WTC11 (cell line): ENCODE measurements at regions not wholly inside any gene's neighbourhood (a gene's known extent, or its start where the extent isn't known, plus 50 kb on each side); places are given as distances from the start of the nearest gene placed in this dataset.

Experiments
- ATAC-seq: fragments of 200-7000 bp; cut with Tn5 transposase; 2 replicates; pipeline ENCODE4 v1.10.0; 2021; ENCODE audit warnings: mild to moderate bottlenecking, moderate library complexity
- CTCF ChIA-PET: fragments of 300-600 bp; sonication (Branson Sonifier 250); formaldehyde crosslinking; loops from one replicate; lab custom pipeline; 2021; ENCODE audit warnings: antibody characterized with exemption; lab: Charles Lee
- POLR2A ChIA-PET: fragments of 350-600 bp; sonication (Branson Sonifier 250); formaldehyde crosslinking; loops from one replicate; lab custom pipeline; 2021; ENCODE audit warnings: antibody characterized with exemption; lab: Charles Lee
- DNase-seq: peaks from one replicate; pipeline ENCODE4 v3.0.0; 2021; ENCODE audit warnings: low spot score
- H3K27ac Mint-ChIP-seq: 2 replicates; pipeline ENCODE4 v1.8.0; 2021; ENCODE audit warnings: mixed read lengths
- H3K27me3 Mint-ChIP-seq: 2 replicates; pipeline ENCODE4 v1.8.0; 2021; ENCODE audit warnings: low read depth, mild to moderate bottlenecking, moderate library complexity, mixed read lengths
- H3K36me3 Mint-ChIP-seq: 2 replicates; pipeline ENCODE4 v1.8.0; 2021; ENCODE audit warnings: mixed read lengths
- H3K4me1 Mint-ChIP-seq: 2 replicates; pipeline ENCODE4 v1.8.0; 2022; ENCODE audit warnings: mixed read lengths
- H3K4me3 Mint-ChIP-seq: 2 replicates; pipeline ENCODE4 v1.8.0; 2021; ENCODE audit warnings: mild to moderate bottlenecking, moderate library complexity, mixed read lengths
- H3K9me3 Mint-ChIP-seq: 2 replicates; pipeline ENCODE4 v1.8.0; 2021; ENCODE audit warnings: mixed read lengths
- ATF1 ChIP-seq: sonication (generic); formaldehyde crosslinking; IDR thresholded peaks from 2 replicates; pipeline ENCODE4 v1.8.1; 2023; ENCODE audit warnings: mild to moderate bottlenecking, moderate library complexity, missing genetic modification reagents
- GABPB1 ChIP-seq: sonication (generic); formaldehyde crosslinking; IDR thresholded peaks from 2 replicates; pipeline ENCODE4 v1.8.1; 2023; ENCODE audit warnings: mild to moderate bottlenecking, missing genetic modification reagents
- HMGA2 ChIP-seq: fragments of 250-450 bp; sonication (Bioruptor Pico); IDR thresholded peaks from 2 replicates; pipeline ENCODE4 v1.4.0; 2021; ENCODE audit warnings: mild to moderate bottlenecking, moderate library complexity
- JUN ChIP-seq: sonication (generic); formaldehyde crosslinking; IDR thresholded peaks from 2 replicates; pipeline ENCODE4 v1.8.0; 2023; ENCODE audit warnings: mild to moderate bottlenecking, missing genetic modification reagents
- MXD4 ChIP-seq: fragments of 250-450 bp; sonication (Bioruptor Pico); IDR thresholded peaks from 2 replicates; pipeline ENCODE4 v1.8.0; 2021; ENCODE audit warnings: mild to moderate bottlenecking, moderate library complexity, borderline replicate concordance
- NFE2L1 ChIP-seq: sonication (generic); formaldehyde crosslinking; IDR thresholded peaks from 2 replicates; pipeline ENCODE4 v1.8.1; 2023; ENCODE audit warnings: missing genetic modification reagents
- NFYB ChIP-seq: sonication (generic); formaldehyde crosslinking; conservative IDR thresholded peaks from 2 replicates; pipeline ENCODE4 v1.8.0; 2022; ENCODE audit warnings: low read depth, missing genetic modification reagents
- NR2C2 ChIP-seq: sonication (generic); formaldehyde crosslinking; IDR thresholded peaks from 2 replicates; pipeline ENCODE4 v1.8.0; 2022; ENCODE audit warnings: mild to moderate bottlenecking, missing genetic modification reagents
- SOX15 ChIP-seq: fragments of 250-450 bp; sonication (Bioruptor Pico); IDR thresholded peaks from 2 replicates; pipeline ENCODE4 v1.9.0; 2021; ENCODE audit warnings: mild to moderate bottlenecking
- TCF7 ChIP-seq: sonication (generic); formaldehyde crosslinking; IDR thresholded peaks from 2 replicates; pipeline ENCODE4 v1.8.0; 2022; ENCODE audit warnings: mild to moderate bottlenecking, low read depth, missing genetic modification reagents, moderate library complexity
- TEAD1 ChIP-seq: sonication (generic); formaldehyde crosslinking; IDR thresholded peaks from 2 replicates; pipeline ENCODE4 v1.8.0; 2022; ENCODE audit warnings: mild to moderate bottlenecking, missing genetic modification reagents
- ZNF396 ChIP-seq: fragments of 250-450 bp; sonication (Bioruptor Pico); IDR thresholded peaks from 2 replicates; pipeline ENCODE4 v1.8.0; 2021; ENCODE audit warnings: mild to moderate bottlenecking, moderate library complexity, borderline replicate concordance
- TF ChIP-seq, protein P1 (sequence below): sonication (generic); formaldehyde crosslinking; IDR thresholded peaks from 2 replicates; pipeline ENCODE4 v1.8.0; 2022; ENCODE audit warnings: mild to moderate bottlenecking, missing genetic modification reagents
- TF ChIP-seq, protein P2 (sequence below): fragments of 250-450 bp; sonication (Bioruptor Pico); conservative IDR thresholded peaks from 2 replicates; pipeline ENCODE4 v1.9.0; 2021; ENCODE audit warnings: mild to moderate bottlenecking
- TF ChIP-seq, protein P3 (sequence below): sonication (generic); formaldehyde crosslinking; IDR thresholded peaks from 2 replicates; pipeline ENCODE4 v1.8.1; 2023; ENCODE audit warnings: mild to moderate bottlenecking, moderate library complexity, missing genetic modification reagents
- TF ChIP-seq, protein P4 (sequence below): fragments of 250-450 bp; sonication (Bioruptor Pico); IDR thresholded peaks from 2 replicates; pipeline ENCODE4 v2.1.2; 2022; ENCODE audit warnings: mild to moderate bottlenecking, moderate library complexity
- TF ChIP-seq, protein P5 (sequence below): sonication (generic); formaldehyde crosslinking; conservative IDR thresholded peaks from 2 replicates; pipeline ENCODE4 v1.8.1; 2023; ENCODE audit warnings: mild to moderate bottlenecking, low read depth, missing genetic modification reagents, moderate library complexity
- TF ChIP-seq, protein P6 (sequence below): sonication (generic); formaldehyde crosslinking; IDR thresholded peaks from 2 replicates; pipeline ENCODE4 v1.8.0; 2023; ENCODE audit warnings: mild to moderate bottlenecking, missing genetic modification reagents
- TF ChIP-seq, protein P7 (sequence below): sonication (generic); formaldehyde crosslinking; IDR thresholded peaks from 2 replicates; pipeline ENCODE4 v1.8.0; 2022; ENCODE audit warnings: mild to moderate bottlenecking, missing genetic modification reagents

DNA sequence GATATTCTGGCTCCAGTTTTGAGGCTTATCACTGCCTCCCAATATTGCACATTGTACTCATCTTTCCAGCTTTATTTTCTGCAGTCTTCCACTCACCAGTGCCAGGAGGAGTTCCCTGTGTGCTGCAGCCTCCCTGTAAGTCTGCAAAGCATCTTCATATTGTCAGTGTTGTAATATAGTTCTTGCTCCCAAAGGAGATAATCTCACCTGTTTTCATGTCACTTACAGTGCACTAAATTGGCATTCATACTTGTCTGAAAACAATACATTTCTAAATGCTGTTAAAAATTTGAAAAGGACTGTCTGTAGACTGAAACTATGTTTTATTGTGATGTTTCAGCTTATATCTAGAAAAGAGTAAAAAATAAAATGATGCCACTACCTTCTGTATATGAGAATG lies 146.8 kb upstream of the TMTC1 start (continued):
- no peak for TF ChIP-seq NFYB (CRISPR knock-in tag)
- no peak for TF ChIP-seq ATF1 (CRISPR knock-in tag)
- TF ChIP-seq, protein P1, sequence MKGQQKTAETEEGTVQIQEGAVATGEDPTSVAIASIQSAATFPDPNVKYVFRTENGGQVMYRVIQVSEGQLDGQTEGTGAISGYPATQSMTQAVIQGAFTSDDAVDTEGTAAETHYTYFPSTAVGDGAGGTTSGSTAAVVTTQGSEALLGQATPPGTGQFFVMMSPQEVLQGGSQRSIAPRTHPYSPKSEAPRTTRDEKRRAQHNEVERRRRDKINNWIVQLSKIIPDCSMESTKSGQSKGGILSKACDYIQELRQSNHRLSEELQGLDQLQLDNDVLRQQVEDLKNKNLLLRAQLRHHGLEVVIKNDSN (CRISPR knock-in tag), result no peak

DNA sequence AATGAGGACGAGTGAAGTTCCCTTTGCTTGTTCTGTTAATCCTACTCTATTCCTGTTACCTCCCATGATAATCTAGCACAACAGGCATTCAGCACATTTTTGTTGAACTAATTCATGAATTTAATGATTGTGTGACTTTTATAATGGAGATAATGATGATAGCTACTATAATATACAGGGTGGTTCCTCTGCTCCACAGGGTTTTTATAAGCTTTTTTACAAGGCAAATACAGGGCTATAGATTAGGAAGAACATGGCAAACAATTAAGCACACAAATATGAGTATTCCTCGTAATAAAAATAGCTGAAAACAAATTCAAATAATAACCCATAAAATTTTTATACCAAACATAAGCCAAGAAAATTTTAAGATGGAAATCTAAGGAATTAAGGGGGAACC lies 145.6 kb upstream of the TMTC1 start:
- DNase-seq (no peak), ATAC-seq (no peak)
- no peak for TF ChIP-seq HMGA2 (CRISPR knock-in tag)
- TF ChIP-seq NR2C2 (CRISPR knock-in tag), result no peak
- H3K4me3 Mint-ChIP-seq, result no peak overlapping the region
- no peaks in the 10 kb centered on the region for H3K36me3 Mint-ChIP-seq
- peaks cover 3% of the 10 kb centered on the region for H3K4me1 Mint-ChIP-seq
- CTCF ChIA-PET, result no interaction called here
- POLR2A ChIA-PET, result no interaction called here
- no peak overlapping the region for H3K27ac Mint-ChIP-seq
- H3K9me3 Mint-ChIP-seq, result peaks cover 6% of the 10 kb centered on the region; the same call in 1 of the 2 replicates
- no peaks in the 10 kb centered on the region for H3K27me3 Mint-ChIP-seq

DNA sequence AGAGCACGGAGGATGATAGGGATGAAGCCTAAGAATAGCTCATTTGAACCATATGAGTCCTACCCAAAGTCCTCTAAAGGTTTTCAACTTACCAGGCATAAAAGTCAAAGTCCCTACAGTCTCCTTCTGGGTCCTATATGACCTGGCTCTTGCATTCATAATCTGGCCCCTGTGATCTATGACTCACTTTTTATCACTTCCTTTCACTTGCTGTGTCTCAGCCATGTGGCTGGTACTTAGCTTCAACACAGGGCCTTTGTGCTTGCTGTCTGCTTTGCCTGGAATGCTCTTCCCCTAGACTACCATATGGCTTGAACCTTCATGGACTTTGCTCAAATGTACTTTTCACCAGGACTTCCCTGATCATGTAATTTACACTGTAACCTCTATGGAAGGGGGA lies 137.6 kb upstream of the TMTC1 start:
- ChIA-PET CTCF (no interaction called here), POLR2A (no interaction called here)
- no peak for ATAC-seq
- TF ChIP-seq TCF7 (no peak), NFE2L1 (CRISPR knock-in tag) (no peak), TEAD1 (CRISPR knock-in tag) (no peak), ZNF396 (CRISPR knock-in tag) (no peak), SOX15 (CRISPR knock-in tag) (no peak), MXD4 (CRISPR knock-in tag) (no peak), GABPB1 (no peak), JUN (CRISPR knock-in tag) (no peak)
- TF ChIP-seq, protein P2, sequence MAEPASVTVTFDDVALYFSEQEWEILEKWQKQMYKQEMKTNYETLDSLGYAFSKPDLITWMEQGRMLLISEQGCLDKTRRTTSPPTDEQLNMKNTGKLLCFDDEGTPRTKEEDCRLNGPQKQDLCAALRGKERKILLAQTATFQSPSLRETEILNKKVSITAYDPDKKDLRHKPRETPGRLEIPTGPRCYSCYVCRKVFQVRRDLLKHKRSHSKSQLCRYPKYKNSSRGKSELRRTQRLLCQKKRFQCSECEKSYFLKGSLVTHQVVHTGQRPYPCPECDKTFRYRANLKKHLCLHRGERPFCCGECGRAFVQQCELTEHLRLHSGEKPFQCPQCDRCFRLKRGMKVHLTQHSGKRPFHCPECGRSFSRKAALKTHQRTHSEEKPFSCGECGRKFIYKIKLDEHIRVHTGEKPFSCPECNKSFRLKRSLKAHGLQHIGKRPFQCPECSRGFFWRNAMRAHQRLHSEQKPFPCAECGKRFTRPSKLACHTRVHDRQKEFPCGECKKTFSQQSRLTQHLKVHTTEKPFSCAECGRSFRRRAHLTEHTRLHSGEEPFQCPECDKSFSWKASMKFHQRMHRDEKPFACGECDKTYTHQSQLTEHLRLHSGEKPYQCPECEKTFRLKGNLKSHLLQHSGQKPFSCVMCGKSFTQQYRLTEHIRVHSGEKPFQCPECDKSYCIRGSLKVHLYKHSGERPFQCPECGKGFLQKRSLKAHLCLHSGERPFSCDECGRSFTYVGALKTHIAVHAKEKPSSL (CRISPR knock-in tag), result no peak
- TF ChIP-seq, protein P3, sequence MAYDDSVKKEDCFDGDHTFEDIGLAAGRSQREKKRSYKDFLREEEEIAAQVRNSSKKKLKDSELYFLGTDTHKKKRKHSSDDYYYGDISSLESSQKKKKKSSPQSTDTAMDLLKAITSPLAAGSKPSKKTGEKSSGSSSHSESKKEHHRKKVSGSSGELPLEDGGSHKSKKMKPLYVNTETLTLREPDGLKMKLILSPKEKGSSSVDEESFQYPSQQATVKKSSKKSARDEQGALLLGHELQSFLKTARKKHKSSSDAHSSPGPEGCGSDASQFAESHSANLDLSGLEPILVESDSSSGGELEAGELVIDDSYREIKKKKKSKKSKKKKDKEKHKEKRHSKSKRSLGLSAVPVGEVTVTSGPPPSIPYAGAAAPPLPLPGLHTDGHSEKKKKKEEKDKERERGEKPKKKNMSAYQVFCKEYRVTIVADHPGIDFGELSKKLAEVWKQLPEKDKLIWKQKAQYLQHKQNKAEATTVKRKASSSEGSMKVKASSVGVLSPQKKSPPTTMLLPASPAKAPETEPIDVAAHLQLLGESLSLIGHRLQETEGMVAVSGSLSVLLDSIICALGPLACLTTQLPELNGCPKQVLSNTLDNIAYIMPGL, result no peak
- TF ChIP-seq, protein P4, sequence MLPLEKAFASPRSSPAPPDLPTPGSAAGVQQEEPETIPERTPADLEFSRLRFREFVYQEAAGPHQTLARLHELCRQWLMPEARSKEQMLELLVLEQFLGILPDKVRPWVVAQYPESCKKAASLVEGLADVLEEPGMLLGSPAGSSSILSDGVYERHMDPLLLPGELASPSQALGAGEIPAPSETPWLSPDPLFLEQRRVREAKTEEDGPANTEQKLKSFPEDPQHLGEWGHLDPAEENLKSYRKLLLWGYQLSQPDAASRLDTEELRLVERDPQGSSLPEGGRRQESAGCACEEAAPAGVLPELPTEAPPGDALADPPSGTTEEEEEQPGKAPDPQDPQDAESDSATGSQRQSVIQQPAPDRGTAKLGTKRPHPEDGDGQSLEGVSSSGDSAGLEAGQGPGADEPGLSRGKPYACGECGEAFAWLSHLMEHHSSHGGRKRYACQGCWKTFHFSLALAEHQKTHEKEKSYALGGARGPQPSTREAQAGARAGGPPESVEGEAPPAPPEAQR (CRISPR knock-in tag), result no peak
- TF ChIP-seq, protein P5, sequence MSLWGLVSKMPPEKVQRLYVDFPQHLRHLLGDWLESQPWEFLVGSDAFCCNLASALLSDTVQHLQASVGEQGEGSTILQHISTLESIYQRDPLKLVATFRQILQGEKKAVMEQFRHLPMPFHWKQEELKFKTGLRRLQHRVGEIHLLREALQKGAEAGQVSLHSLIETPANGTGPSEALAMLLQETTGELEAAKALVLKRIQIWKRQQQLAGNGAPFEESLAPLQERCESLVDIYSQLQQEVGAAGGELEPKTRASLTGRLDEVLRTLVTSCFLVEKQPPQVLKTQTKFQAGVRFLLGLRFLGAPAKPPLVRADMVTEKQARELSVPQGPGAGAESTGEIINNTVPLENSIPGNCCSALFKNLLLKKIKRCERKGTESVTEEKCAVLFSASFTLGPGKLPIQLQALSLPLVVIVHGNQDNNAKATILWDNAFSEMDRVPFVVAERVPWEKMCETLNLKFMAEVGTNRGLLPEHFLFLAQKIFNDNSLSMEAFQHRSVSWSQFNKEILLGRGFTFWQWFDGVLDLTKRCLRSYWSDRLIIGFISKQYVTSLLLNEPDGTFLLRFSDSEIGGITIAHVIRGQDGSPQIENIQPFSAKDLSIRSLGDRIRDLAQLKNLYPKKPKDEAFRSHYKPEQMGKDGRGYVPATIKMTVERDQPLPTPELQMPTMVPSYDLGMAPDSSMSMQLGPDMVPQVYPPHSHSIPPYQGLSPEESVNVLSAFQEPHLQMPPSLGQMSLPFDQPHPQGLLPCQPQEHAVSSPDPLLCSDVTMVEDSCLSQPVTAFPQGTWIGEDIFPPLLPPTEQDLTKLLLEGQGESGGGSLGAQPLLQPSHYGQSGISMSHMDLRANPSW (CRISPR knock-in tag), result no peak
- TF ChIP-seq, protein P6, sequence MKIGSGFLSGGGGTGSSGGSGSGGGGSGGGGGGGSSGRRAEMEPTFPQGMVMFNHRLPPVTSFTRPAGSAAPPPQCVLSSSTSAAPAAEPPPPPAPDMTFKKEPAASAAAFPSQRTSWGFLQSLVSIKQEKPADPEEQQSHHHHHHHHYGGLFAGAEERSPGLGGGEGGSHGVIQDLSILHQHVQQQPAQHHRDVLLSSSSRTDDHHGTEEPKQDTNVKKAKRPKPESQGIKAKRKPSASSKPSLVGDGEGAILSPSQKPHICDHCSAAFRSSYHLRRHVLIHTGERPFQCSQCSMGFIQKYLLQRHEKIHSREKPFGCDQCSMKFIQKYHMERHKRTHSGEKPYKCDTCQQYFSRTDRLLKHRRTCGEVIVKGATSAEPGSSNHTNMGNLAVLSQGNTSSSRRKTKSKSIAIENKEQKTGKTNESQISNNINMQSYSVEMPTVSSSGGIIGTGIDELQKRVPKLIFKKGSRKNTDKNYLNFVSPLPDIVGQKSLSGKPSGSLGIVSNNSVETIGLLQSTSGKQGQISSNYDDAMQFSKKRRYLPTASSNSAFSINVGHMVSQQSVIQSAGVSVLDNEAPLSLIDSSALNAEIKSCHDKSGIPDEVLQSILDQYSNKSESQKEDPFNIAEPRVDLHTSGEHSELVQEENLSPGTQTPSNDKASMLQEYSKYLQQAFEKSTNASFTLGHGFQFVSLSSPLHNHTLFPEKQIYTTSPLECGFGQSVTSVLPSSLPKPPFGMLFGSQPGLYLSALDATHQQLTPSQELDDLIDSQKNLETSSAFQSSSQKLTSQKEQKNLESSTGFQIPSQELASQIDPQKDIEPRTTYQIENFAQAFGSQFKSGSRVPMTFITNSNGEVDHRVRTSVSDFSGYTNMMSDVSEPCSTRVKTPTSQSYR (CRISPR knock-in tag), result no peak
- TF ChIP-seq, protein P1 (CRISPR knock-in tag), result no peak
- TF ChIP-seq, protein P7, sequence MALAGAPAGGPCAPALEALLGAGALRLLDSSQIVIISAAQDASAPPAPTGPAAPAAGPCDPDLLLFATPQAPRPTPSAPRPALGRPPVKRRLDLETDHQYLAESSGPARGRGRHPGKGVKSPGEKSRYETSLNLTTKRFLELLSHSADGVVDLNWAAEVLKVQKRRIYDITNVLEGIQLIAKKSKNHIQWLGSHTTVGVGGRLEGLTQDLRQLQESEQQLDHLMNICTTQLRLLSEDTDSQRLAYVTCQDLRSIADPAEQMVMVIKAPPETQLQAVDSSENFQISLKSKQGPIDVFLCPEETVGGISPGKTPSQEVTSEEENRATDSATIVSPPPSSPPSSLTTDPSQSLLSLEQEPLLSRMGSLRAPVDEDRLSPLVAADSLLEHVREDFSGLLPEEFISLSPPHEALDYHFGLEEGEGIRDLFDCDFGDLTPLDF (CRISPR knock-in tag), result no peak
- H3K36me3 Mint-ChIP-seq, result no peaks in the 10 kb centered on the region
- no peaks in the 10 kb centered on the region; the same call in 1 of the 2 replicates for H3K27me3 Mint-ChIP-seq
- peaks cover 14% of the 10 kb centered on the region for H3K9me3 Mint-ChIP-seq
- H3K4me1 Mint-ChIP-seq, result no peaks in the 10 kb centered on the region
- DNase-seq, result no peak
- no peak overlapping the region for H3K27ac Mint-ChIP-seq
- no peak overlapping the region for H3K4me3 Mint-ChIP-seq
